HG02970 (cell line): ENCODE measurements at regions not wholly inside any gene's neighbourhood (a gene's known extent, or its start where the extent isn't known, plus 50 kb on each side); places are given as distances from the start of the nearest gene placed in this dataset.
A peak's percentile ranks its signal among the peaks of the same experiment; 100 is the strongest.

Experiments
- ATAC-seq: cut with Tn5 transposase; IDR thresholded peaks from one replicate; pipeline ENCODE4 v1.9.1; 2021; ENCODE audit warnings: mild to moderate bottlenecking, moderate library complexity, moderate number of reproducible peaks; ENCODE audit not compliant: unreplicated experiment, low FRiP score

DNA sequence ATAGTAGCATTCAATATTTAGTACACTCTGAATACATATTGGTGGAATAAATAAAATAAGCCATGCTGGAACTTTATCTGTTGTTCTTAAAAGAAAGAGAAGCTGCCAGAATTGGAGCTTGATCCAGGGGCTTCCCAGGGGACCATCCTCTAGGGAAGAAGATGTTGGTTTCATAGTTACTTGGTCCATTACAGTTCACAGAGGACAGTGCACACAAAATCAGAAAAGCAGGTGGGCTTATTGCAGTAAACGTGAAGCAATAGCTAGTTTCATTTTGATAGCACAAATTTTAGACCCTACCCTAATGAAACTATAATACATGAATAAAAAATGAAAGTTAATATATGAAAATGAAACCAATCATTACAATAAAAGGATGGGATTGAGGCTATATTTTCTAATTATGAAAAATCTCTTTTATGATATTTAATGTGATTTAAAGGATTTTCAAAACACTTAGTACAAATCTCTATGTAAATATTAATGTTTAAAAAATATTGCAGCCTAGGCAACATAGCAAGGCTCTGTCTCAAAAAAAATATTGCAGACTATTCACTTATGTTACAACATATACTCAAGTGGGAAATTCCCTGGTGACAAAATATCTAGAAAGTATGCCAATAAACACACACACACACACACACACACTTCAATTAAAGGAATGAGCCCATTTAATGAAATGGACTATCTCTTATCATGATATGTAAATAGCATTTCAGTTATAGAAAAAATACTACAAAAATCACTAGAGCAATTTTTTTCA is 227.0 kb upstream of the MARCKS start:
- no peak for ATAC-seq

DNA sequence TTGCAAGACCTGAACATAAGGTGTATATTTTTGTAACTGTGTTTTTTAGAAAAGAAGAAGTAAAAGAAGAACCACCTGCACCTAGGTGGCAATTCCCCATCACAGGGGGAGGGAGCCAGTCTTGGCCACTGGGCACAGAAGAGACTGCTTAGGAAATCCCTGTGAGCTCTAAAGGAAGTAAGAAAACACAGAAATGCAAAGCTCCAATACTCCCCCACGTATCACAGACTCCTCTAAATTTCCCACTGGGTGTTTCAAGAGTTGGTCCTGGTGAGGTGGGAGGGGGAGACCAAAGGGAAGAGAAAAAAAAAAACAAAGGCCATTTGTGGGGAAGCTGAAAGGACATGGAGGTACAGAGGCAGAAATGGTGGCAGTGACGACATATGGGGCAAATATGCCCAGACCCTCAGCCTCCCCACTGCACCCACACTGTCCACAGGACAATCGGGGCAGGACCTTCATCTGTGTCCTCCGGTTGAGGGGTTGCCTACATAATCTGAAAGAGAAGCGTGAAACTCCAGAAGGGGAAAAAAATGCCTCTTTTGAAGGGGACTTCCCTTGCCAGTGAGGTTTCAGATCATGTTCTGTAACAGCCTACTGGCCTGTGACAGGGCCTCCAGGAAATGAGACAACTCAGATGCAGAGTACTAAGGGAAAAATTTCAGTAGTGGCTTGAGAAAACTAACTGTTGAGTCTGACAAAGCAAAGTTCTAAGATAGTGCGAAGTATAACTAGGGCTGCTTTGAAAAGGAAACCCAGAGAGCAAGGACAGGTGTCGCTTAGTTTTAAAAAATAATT is 226.2 kb upstream of the MARCKS start:
- peak; percentile 58 for ATAC-seq

DNA sequence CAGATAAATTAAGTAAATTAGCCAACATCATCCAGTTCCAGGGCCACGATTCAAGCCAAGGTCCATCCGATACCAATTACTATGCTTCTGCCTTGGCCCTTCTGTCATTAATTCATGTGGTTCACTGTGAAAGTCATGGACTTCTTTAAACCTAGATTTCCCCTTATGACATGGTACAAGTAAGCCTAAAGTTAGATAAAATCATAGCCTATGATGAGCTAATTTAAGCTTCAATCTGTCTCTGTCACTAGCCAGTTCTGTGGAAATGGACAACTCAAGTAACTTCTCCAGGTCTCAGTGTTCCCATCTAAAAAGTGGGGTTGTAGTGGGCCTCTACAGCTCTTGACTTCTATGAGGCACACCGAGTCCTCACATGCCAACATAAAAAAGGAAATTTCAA is 225.5 kb upstream of the MARCKS start:
- no peak for ATAC-seq

DNA sequence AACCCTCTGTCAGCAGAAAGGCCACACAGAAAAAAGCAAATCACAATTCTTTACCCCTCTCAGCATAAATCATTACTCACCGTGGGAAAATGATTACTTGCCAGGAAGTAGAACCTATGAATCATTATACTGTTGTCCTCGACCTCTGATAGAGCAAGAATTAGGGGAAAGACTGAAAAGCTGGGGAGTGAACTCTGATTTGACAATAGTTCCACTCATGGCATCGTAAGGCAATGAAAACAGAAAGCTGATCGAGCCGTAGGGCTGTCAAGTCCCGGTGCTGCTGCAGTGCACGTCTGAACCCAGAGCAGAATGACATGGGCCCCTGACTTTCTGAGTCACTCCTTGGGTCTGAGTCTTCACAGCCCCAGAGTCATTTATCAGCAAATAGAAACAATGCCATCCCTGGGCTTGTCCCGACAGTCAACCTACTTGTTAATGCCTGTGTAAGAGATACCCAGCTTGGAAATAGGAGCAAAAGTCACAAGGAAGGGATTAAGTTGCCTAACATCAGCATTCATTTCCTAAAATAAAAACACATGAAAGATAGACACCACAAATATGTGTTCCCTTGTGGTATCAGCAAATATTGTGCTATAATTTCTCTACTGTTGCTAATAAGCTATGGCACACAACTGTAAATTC is 224.8 kb upstream of the MARCKS start:
- peak; percentile 38 for ATAC-seq

DNA sequence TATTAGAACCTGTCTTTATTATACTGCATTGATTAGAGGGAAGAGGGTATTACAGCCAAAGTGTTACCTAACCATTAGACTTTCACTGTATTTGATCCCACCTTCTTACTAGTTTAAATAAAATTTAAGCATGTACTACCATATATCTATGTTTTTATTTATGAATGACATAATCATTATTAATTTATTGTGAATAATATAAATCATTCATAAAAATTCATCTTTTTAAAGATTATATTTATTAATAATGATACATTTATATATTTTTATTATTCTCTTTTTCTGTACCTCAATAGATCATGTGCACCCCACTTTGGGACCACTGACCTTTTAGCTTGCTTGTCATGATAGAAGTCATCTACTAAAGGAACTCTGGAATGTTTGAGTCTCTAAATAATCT is 223.5 kb upstream of the MARCKS start:
- no peak for ATAC-seq

DNA sequence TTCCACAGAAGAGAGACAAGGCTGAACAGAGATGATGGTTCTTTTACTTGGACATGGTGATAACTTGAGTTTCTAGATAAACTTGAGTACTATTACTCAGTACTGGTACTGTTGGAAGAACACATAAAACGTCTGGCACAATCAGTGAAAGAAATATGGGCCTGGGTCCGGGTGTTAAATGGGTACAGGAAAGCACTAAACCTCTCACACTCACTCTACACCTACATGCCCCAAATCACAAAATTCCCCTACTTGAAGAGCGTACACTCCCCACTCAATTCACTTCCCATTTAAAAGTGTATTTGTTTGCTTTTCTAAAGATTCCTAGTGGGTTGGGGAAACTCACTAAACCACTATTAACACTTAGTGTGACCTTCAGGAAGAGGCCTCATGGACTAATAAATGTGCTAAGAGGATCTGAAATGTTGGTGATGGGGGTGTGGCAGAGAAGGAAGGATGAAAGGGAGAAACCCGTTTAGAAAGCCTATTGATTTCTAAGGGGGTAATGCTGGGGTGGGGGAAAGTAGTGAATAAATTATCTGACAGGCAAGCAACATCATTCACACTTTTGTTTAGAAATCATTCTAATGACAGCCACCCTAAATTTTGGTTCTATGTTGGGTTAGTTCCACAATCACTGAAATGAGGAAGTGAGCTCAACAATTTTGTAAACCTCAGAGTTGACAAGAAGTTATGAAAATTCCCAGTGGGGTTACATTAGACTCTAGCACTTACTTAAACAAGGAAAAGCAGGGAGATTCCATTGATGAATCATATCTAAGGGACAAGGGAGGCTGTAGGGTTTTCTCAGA is 222.6 kb upstream of the MARCKS start:
- no peak for ATAC-seq

DNA sequence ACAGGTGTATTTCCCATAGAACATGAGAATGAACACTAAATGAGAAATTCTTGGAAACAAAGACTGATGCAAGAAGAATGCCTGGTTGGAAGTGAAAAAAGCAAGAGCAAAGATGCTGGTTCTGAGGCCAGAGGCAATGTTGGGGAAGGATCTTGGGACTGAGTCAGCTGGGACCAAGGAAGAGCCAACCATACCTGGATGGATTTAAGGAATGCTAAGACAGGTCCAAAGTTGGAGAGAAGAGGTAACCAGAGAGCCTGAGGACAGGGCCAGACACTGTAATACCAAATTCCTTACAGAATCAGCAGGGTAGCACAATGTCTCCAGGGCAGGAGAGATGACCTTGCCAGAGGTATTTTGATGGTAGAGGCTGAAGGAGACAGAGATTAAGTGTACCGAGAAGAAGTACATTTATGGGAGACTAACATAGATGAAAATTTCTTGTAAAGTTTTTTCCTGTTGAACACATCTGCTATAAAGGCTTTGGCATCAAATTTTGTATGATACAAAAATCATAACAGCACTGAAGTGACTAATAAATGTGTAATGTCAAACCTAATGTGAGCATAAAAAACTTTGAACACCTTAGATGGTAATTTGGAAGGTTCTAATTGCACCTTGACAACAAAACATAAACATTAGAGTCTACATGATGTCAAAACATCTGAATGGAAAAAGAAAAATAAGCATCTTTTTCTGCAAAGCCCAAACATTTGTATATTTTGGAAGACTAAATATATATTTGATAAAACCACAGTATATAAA is 221.7 kb upstream of the MARCKS start:
- ATAC-seq: no peak

DNA sequence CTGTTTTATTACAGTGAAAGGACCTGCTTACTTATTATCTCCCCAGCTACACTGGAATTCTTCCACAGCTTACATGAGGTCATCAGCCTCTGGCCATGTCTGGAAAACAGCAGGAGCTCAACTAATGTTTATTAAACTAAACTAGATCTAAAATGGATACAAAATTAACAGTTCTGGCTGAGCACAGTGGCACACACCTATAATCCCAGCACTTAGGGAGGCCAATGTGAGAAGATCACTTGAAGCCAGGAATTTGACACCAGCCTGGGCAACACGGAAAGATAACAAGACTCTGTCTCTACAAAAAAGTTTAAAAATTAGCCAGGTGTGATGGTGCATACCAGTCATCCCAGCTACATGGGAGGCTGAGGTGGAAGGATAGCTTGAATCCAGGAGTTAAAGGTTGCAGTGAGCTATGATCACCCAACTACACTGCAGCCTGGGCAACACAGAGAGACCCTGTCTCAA is 220.8 kb upstream of the MARCKS start:
- ATAC-seq: no peak

DNA sequence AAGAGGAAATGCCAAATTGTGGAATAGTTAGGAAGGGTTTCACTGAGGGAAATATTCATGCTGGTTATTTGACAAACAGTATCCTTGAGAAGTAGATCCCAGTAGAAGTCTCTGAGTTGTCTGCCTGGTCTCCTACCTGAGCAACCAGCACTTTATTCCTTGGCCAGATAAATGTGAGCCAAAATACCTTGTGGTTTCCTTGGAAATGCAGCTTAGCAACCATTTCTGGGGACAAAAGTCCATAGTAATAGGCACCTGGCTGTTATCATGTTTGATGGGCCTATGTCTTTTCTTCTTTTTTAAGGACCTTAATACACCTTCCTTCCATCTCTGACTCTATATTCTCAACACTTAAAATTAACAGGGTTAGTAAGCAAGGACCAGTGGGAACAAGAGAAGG is 217.1 kb upstream of the MARCKS start:
- no peak for ATAC-seq

DNA sequence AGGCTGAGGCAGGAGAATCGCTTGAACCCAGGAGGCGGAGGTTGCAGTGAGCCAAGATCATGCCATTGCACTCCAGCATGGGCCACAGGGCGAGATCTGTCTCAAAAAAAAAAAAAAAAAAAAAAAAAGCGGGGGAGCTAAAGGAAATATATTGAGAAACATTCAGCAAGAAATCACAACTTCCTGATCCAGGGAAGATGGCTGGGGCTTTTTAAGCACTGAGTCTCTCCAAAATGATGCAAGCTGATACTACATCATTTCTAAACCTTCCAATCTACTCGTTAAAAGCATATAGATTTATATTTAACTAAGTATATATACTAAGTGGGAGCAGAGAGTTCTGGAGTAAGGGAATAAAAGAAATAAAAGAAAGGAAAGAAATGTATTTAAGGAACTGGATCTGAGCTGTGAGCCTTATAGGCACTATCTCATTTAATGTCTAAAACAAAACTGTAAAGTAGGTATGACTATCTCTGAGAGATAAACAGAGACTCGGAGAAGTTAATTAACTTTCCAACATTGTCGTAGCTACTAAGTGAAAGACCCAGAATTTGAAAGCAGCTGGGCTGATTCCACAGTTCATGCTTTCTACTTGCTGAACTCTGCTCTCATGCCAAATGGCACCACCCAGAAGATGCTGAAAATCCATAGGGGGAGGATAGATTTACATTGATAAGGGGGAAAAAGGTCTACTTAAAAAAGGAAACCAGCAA is 215.0 kb upstream of the MARCKS start:
- no peak for ATAC-seq

DNA sequence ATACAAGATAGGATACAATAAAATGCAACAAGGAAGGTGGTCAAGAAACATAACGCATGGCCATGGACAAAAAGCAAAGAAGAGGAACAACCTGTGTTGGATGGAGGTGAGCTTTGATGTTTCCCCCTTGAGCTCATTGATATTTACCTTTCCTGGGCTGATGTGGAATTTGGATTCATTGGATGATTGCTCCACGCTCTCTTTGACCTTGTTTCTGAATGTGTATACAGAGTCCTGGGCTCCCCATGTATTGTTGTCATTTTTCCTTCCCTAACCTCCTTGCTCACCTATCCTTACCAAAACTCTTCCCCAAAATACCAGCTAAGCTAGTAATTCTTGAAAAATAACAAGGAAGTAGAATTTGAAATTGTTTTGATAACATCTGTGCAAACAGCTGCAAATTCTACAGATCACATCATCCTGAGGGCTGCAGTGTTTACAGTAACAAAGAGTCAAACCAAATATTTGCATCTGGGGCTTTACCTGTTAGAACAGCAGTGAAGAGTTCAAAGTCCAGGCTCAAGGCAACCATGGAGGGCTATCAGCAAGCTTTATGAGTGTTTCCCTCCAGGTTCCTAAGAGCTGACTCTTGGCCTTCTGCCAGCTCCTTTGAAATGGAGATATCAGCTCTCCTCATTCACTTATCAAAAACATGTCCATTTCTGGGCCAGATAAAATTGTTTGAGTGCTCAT is 214.3 kb upstream of the MARCKS start:
- ATAC-seq: peak; percentile 97

DNA sequence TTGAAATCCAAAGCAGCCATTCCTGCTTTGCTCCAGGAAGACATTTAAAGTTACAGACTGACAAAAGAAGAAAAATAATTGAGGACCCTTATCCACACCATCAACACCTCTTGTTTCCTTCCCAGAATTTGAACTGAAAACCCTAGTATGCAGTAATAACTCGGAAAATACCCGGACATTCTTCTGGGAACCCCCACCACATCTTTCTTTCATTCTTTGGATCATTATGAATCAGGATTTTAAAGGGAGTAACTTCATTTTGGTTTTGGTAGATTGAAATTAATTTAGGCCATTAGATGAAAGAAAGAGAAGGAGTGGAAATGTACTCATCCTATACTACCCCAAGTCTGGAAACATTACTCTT is 213.8 kb upstream of the MARCKS start:
- ATAC-seq: no peak

DNA sequence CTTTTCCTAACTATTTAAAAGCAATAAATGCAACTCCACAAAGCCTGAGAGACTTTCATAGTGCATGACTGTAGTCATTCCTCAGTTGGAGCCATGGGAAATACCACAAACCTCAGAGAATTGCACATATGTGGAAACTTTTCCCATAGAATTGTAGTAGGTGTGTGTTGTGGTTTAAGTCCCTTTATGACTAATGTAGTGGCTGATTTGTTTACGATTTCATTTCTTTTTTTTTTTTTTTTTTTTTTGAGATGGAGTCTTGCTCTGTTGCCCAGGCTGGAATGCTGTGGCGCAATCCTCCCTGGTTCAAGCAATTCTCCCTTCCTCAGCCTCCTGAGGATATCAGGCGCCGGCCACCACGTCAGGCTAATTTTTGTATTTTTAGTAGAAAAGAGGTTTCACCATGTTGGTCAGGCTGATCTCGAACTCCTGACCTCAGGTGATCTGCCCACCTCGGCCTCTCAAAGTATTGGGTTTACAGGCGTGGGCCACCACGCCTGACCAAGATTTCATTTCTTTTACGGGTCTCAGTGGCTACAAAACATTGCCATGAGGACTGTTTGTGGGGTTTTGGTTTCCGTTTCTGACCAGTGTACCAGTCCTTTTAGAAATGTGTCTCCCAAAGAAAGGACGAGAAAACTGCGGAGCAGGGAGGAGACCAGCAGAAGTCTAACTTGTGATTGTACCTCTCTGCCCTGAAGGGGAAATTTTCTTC is 212.1 kb upstream of the MARCKS start:
- ATAC-seq: no peak

DNA sequence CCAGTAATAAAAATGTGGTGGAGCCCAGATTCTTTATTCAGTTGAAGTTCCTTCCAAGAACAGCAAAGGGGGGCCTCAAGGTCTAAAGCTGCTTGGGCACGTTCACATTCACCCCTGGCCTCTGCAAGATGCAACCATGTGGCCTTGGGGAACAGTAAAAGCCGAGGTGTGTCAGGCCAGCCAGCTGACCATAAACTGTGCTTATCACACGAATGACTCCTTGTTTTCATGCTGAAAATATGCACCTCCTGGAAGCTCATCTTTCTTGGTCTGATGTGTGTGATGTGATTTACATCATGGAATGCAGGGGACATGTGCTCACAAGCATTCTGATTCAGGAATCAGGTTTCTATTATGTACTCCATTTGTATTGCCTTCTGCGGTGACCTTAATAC is 211.6 kb upstream of the MARCKS start:
- ATAC-seq: no peak

DNA sequence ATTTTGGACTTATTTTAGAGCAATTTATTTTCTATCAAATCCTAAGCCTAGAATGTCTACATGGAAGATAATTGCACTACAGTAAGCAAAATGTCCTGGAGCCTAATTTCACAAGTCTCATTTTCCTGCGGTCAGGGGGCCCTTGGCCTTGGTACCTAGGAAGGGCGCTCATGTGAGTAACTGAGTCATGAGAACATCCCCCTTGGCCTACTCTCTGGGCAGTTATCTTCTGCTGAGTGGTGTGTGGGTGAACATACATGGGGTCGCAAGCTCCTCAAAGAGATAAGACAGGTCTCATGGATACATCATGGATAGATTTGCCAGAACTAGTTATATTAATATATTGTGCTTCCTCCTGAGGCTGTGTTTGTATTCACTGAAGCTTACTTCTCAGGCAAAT is 211.2 kb upstream of the MARCKS start:
- ATAC-seq: no peak

DNA sequence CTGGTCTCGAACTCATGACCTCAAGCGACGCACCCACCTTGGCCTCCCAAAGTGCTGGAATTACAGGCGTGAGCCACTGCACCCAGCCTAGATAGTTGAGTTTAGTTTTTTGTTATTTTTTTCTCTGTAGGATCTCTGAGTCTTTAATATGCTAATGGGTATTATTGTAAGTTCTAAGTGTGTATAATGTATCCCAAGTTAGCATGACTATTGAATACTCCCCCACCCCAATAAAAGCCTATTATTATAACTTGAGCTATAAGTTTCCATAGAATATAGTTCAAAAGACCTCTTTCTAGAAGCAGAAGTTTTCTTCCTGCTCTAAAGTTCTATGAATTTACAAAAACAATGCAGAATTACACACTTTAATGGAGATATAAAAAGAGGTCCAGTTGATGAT is 210.4 kb upstream of the MARCKS start:
- ATAC-seq: no peak

DNA sequence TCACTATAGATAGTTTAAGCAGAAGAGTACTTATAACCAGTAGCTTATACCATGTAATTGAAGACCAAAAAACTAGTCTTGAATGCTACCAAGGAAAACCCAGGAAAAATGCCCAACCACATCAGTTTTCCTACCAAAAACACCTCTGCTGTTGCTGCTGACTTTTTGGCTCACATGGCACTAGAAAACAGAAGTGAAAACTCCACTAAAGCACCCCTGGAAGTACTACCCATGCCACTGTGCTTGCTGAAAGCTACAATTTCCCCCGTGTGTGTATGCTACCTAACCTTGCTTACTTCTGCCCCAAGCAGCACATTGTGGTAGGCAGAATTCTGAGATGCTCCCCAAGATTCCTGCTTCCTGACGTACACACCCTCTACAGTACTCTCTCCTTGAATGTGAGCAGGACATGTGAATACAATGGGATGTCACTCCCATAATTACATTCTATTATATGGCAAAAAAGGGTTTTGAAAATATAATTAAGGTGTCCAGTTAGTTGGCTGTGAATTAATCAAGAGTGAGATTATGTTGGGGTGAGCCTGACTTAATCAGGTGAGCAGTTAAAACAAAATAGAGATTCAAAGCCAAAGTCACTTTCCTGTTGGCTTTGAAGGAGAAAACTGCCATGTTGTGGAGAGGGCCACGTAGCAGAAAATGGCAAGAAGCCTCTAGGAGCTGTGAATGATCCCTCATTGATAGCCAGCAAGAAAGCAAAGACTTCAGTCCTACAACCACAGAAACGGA is 209.8 kb upstream of the MARCKS start:
- ATAC-seq: no peak
